ENCODE measurements at regions not wholly inside any gene's neighbourhood (a gene's known extent, or its start where the extent isn't known, plus 50 kb on each side); places are given as distances from the start of the nearest gene placed in this dataset.

GRCh38 chr9:80509358-80509757 is 937.6 kb downstream of the TLE4 start:
- TF ChIP-seq, protein P1, sequence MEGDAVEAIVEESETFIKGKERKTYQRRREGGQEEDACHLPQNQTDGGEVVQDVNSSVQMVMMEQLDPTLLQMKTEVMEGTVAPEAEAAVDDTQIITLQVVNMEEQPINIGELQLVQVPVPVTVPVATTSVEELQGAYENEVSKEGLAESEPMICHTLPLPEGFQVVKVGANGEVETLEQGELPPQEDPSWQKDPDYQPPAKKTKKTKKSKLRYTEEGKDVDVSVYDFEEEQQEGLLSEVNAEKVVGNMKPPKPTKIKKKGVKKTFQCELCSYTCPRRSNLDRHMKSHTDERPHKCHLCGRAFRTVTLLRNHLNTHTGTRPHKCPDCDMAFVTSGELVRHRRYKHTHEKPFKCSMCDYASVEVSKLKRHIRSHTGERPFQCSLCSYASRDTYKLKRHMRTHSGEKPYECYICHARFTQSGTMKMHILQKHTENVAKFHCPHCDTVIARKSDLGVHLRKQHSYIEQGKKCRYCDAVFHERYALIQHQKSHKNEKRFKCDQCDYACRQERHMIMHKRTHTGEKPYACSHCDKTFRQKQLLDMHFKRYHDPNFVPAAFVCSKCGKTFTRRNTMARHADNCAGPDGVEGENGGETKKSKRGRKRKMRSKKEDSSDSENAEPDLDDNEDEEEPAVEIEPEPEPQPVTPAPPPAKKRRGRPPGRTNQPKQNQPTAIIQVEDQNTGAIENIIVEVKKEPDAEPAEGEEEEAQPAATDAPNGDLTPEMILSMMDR (conservative IDR thresholded peaks at IDR 0.05), result peak; percentile 45
- no peak for TF ChIP-seq ZFX (IDR thresholded peaks at IDR 0.05)

Data from C4-2B (cell line).